BJ (cell line): ENCODE measurements at regions not wholly inside any gene's neighbourhood (a gene's known extent, or its start where the extent isn't known, plus 50 kb on each side); places are given as distances from the start of the nearest gene placed in this dataset.

Experiments used
- CTCF ChIA-PET: fragments of 350-600 bp; formaldehyde crosslinking; extraction: SDS; loops from one replicate; lab custom pipeline; 2021; ENCODE audit warnings: antibody characterized with exemption, inconsistent platforms; lab: Yijun Ruan, JAX
- POLR2A ChIA-PET: fragments of 300-600 bp; sonication (Branson Sonifier 250); formaldehyde crosslinking; extraction: SDS; loops from one replicate; lab custom pipeline; 2021; ENCODE audit warnings: antibody characterized with exemption; lab: Charles Lee
- DNase-seq: peaks from one replicate; pipeline ENCODE4 v3.0.0-alpha.2; 2011; ENCODE audit warnings: low read depth
- H3K27me3 ChIP-seq: 2 replicates; pipeline ENCODE4 v1.6.0; 2011; ENCODE audit warnings: low read length; ENCODE audit not compliant: control insufficient read depth, insufficient read depth
- H3K36me3 ChIP-seq: 2 replicates; pipeline ENCODE4 v1.5.1; 2011; ENCODE audit warnings: low read length; ENCODE audit not compliant: control insufficient read depth, insufficient read depth
- H3K4me3 ChIP-seq: 2 replicates; pipeline ENCODE4 v1.5.1; 2011; ENCODE audit warnings: low read depth, mild to moderate bottlenecking, control low read depth, low read length
- CTCF ChIP-seq: IDR thresholded peaks from 2 replicates; pipeline ENCODE4 v1.5.1; 2011; ENCODE audit warnings: low read depth, mild to moderate bottlenecking, control low read depth, inconsistent platforms, low read length, moderate library complexity; ENCODE audit not compliant: insufficient read depth

DNA sequence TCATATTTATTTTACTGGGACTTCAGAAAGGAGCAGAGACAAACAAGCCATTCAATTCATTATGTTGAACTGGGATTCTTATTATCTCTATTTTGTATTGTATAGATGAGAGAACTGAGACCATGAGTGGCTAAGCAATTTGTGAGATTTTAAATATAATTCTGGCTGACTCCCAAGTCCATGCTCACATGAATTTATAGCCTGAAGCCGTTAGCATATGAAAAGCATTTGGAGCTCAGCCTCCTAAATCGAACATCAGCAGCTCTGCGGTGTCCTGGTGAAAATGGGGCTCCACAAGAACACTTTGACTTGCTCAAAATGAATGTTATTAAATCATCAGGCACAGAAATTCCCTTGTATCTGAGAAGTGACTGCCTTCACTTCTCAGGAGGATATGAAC is 96.8 kb upstream of the DPT start:
- ChIA-PET POLR2A (no interaction called here), CTCF (interaction anchor here (0.6 kb wide), 1 partner anchor 45 kb away, joined by 3 read pairs; no protein-coding TSS in a partner anchor)
- Histone ChIP-seq H3K27me3 (no peaks in the 10 kb centered on the region), H3K4me3 (no peak overlapping the region), H3K36me3 (no peaks in the 10 kb centered on the region)
- DNase-seq = no peak
- no peak for TF ChIP-seq CTCF

GRCh38 chr1:168826269-168826668 is 97.3 kb upstream of the DPT start:
- CTCF ChIA-PET = interaction anchor here (0.6 kb wide), 1 partner anchor 45 kb away, joined by 3 read pairs; no protein-coding TSS in a partner anchor

GRCh38 chr1:168827557-168827956 is 98.6 kb upstream of the DPT start:
- ChIA-PET CTCF (no interaction called here), POLR2A (no interaction called here)
- no peak for TF ChIP-seq CTCF
- DNase-seq = no peak
- Histone ChIP-seq H3K27me3 (no peaks in the 10 kb centered on the region), H3K4me3 (no peak overlapping the region), H3K36me3 (no peaks in the 10 kb centered on the region)

More at GRCh38 chr1:168826269-168826668, 97.3 kb upstream of the DPT start:
- Histone ChIP-seq H3K36me3 (no peaks in the 10 kb centered on the region), H3K4me3 (no peak overlapping the region), H3K27me3 (no peaks in the 10 kb centered on the region)
- no peak for DNase-seq
- TF ChIP-seq CTCF = no peak
- POLR2A ChIA-PET = no interaction called here

GRCh38 chr1:168829876-168830275 is 100.9 kb upstream of the DPT start:
- CTCF ChIA-PET = no interaction called here
- TF ChIP-seq CTCF = no peak

GRCh38 chr1:168830562-168830961 is 101.6 kb upstream of the DPT start:
- no peak for DNase-seq
- ChIA-PET POLR2A (no interaction called here), CTCF (no interaction called here)
- Histone ChIP-seq H3K36me3 (no peaks in the 10 kb centered on the region), H3K27me3 (no peaks in the 10 kb centered on the region), H3K4me3 (no peak overlapping the region)
- no peak for TF ChIP-seq CTCF

More at GRCh38 chr1:168829876-168830275, 100.9 kb upstream of the DPT start:
- no peak for DNase-seq
- Histone ChIP-seq H3K36me3 (no peaks in the 10 kb centered on the region), H3K4me3 (no peak overlapping the region), H3K27me3 (no peaks in the 10 kb centered on the region)
- POLR2A ChIA-PET = no interaction called here
